Keratinocyte (primary cell): ENCODE measurements at regions not wholly inside any gene's neighbourhood (a gene's known extent, or its start where the extent isn't known, plus 50 kb on each side); places are given as distances from the start of the nearest gene placed in this dataset.

ENCODE experiments used
- DNase-seq: peaks from one replicate; pipeline ENCODE4 v3.0.0-alpha.2; 2011; ENCODE audit warnings: low read depth, missing footprints, low spot score
- FAIRE-seq: peaks from 2 replicates; lab custom pipeline; 2011; peaks lifted over from hg19 to GRCh38; lab: Jason Lieb, UNC
- H2AFZ ChIP-seq: 2 replicates; pipeline ENCODE4 v1.6.0; 2012; ENCODE audit warnings: low read length, control low read depth, inconsistent platforms; ENCODE audit not compliant: control insufficient read depth
- H3K27ac ChIP-seq: 2 replicates; pipeline ENCODE4 v1.5.1; 2011; ENCODE audit warnings: low read length; ENCODE audit not compliant: control insufficient read depth, insufficient read depth
- H3K27me3 ChIP-seq: 3 replicates; pipeline ENCODE4 v1.6.0; 2011; ENCODE audit warnings: low read length; ENCODE audit not compliant: control insufficient read depth, insufficient read depth; ENCODE audit errors: extremely low read depth
- H3K36me3 ChIP-seq, 2 experiments: 2 replicates in 1 of 2; 3 replicates in 1 of 2; pipeline ENCODE4 v1.5.1; 2011; ENCODE audit warnings: low read length in 2 of 2, mild to moderate bottlenecking in 1 of 2; ENCODE audit not compliant: control insufficient read depth in 2 of 2, insufficient read depth in 2 of 2; ENCODE audit errors: extremely low read depth in 1 of 2
- H3K4me1 ChIP-seq: 3 replicates; pipeline ENCODE4 v1.5.1; 2011; ENCODE audit warnings: low read length; ENCODE audit not compliant: control insufficient read depth, insufficient read depth; ENCODE audit errors: extremely low read depth
- H3K4me2 ChIP-seq: 3 replicates; pipeline ENCODE4 v1.6.0; 2011; ENCODE audit warnings: low read depth, low read length; ENCODE audit not compliant: control insufficient read depth, insufficient read depth; ENCODE audit errors: extremely low read depth
- H3K4me3 ChIP-seq, 3 experiments: fragments of 200-600 bp in 1 of 3; sonication (generic) in 1 of 3; 2 replicates in 2 of 3; 3 replicates in 1 of 3; pipeline ENCODE4 v1.5.1; 2011 to 2016; ENCODE audit warnings: low read length in 3 of 3, mild to moderate bottlenecking in 3 of 3, control low read depth in 2 of 3, inconsistent platforms in 1 of 3, low read depth in 1 of 3, mixed read lengths in 1 of 3, mixed run types in 1 of 3, moderate library complexity in 1 of 3; ENCODE audit not compliant: control insufficient read depth in 2 of 3, insufficient read depth in 2 of 3; ENCODE audit errors: extremely low read depth in 1 of 3
- H3K79me2 ChIP-seq: 2 replicates; pipeline ENCODE4 v1.6.0; 2012; ENCODE audit warnings: low read length; ENCODE audit not compliant: control insufficient read depth, insufficient read depth
- H3K9ac ChIP-seq: 3 replicates; pipeline ENCODE4 v1.6.0; 2011; ENCODE audit warnings: low read length; ENCODE audit not compliant: control insufficient read depth, insufficient read depth; ENCODE audit errors: extremely low read depth
- H3K9me1 ChIP-seq: 3 replicates; pipeline ENCODE4 v1.6.0; 2011; ENCODE audit warnings: low read length; ENCODE audit not compliant: control insufficient read depth, insufficient read depth; ENCODE audit errors: extremely low read depth
- H3K9me3 ChIP-seq: 2 replicates; pipeline ENCODE4 v1.5.1; 2012; ENCODE audit warnings: low read depth, low read length; ENCODE audit not compliant: control insufficient read depth
- H4K20me1 ChIP-seq: 3 replicates; pipeline ENCODE4 v1.6.0; 2011; ENCODE audit warnings: low read length; ENCODE audit not compliant: control insufficient read depth, insufficient read depth; ENCODE audit errors: extremely low read depth
- EZH2 ChIP-seq: IDR thresholded peaks from one replicate; pipeline ENCODE4 v1.6.1; 2012; ENCODE audit warnings: inconsistent platforms, mild to moderate bottlenecking, low read length, moderate library complexity
- dilution Hi-C: fragments of 300-500 bp; cut with MboI; formaldehyde crosslinking; loops from one replicate; pipeline ENCODE4 v1.7.0; 2020; ENCODE audit warnings: low sequenced_read_pairs; ENCODE audit not compliant: extremely low pct_ligation_motif_present
- TF ChIP-seq, protein P1 (sequence below), 3 experiments: IDR thresholded peaks in 1 of 3; conservative IDR thresholded peaks in 1 of 3; optimal IDR thresholded peaks in 1 of 3; 2 replicates in 2 of 3; 3 replicates in 1 of 3; pipeline versions ENCODE3 to v1.5.1; 2011; ENCODE audit warnings: low read length in 3 of 3, mild to moderate bottlenecking in 3 of 3, moderate library complexity in 2 of 3, control low read depth in 1 of 3, inconsistent platforms in 1 of 3; ENCODE audit not compliant: insufficient read depth in 2 of 3; ENCODE audit errors: extremely low read depth in 1 of 3

DNA sequence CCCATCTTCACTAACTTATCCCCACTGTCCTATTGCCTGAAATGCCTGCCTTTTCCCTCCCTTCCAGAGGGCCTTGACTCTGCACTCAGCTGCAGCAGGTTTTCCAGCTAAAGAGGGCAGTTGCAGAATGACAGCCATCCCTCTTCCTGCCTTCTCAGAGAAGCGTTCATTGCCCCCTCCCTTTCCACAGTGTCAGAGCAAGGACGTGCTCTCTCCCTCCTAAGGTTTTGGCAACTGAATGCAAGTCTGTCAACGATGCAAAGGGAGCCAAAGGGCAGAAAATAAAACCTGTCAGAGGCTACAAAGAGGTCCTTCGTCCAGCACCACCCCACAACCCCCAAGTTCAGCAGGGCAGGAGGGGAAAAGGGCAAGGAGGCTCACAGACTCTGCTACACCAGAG, 230.1 kb upstream of the THBS1 start:
- Histone ChIP-seq H3K9me3 (no peaks in the 10 kb centered on the region), H3K9me1 (no peaks in the 10 kb centered on the region), H3K4me2 (no peak overlapping the region), H3K9ac (no peak overlapping the region), H4K20me1 (no peaks in the 10 kb centered on the region), H3K4me3 (no peak overlapping the region), H3K4me1 (no peaks in the 10 kb centered on the region), H2AFZ (no peak overlapping the region), H3K79me2 (no peaks in the 10 kb centered on the region), H3K27ac (no peak overlapping the region), H3K27me3 (no peaks in the 10 kb centered on the region), H3K36me3 (no peaks in the 10 kb centered on the region)
- no peak for DNase-seq
- dilution Hi-C loops = no loop called here
- FAIRE-seq = no peak
- TF ChIP-seq EZH2 = no peak
- TF ChIP-seq, protein P1, sequence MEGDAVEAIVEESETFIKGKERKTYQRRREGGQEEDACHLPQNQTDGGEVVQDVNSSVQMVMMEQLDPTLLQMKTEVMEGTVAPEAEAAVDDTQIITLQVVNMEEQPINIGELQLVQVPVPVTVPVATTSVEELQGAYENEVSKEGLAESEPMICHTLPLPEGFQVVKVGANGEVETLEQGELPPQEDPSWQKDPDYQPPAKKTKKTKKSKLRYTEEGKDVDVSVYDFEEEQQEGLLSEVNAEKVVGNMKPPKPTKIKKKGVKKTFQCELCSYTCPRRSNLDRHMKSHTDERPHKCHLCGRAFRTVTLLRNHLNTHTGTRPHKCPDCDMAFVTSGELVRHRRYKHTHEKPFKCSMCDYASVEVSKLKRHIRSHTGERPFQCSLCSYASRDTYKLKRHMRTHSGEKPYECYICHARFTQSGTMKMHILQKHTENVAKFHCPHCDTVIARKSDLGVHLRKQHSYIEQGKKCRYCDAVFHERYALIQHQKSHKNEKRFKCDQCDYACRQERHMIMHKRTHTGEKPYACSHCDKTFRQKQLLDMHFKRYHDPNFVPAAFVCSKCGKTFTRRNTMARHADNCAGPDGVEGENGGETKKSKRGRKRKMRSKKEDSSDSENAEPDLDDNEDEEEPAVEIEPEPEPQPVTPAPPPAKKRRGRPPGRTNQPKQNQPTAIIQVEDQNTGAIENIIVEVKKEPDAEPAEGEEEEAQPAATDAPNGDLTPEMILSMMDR (optimal IDR thresholded peaks at IDR 0.05 in 1 of 3, IDR thresholded peaks at IDR 0.05 in 1 of 3, conservative IDR thresholded peaks at IDR 0.05 in 1 of 3; ENCODE audit: extremely low read depth in 1 of 3, insufficient read depth in 2 of 3, low read length in 3 of 3) = no peak

GRCh38 chr15:39354189-39354588, 226.7 kb upstream of the THBS1 start:
- no peak overlapping the region for H3K4me2 ChIP-seq
- dilution Hi-C loops = no loop called here
- no peaks in the 10 kb centered on the region for H3K9me1 ChIP-seq
- no peaks in the 10 kb centered on the region for H4K20me1 ChIP-seq
- FAIRE-seq (no peak), DNase-seq (no peak)
- H3K9me3 ChIP-seq = no peaks in the 10 kb centered on the region
- H3K27ac ChIP-seq = no peak overlapping the region
- H3K9ac ChIP-seq = no peak overlapping the region
- H3K36me3 ChIP-seq = no peaks in the 10 kb centered on the region
- peaks cover 16% of the 10 kb centered on the region for H3K4me1 ChIP-seq
- no peaks in the 10 kb centered on the region for H3K27me3 ChIP-seq
- H3K79me2 ChIP-seq = no peaks in the 10 kb centered on the region
- H2AFZ ChIP-seq = no peak overlapping the region
- TF ChIP-seq, protein P1 (optimal IDR thresholded peaks at IDR 0.05 in 1 of 3, IDR thresholded peaks at IDR 0.05 in 1 of 3, conservative IDR thresholded peaks at IDR 0.05 in 1 of 3; ENCODE audit: extremely low read depth in 1 of 3, insufficient read depth in 2 of 3, low read length in 3 of 3) = no peak
- TF ChIP-seq EZH2 = no peak
- H3K4me3 ChIP-seq = no peak overlapping the region
